ENCODE measurements at regions not wholly inside any gene's neighbourhood (a gene's known extent, or its start where the extent isn't known, plus 50 kb on each side); places are given as distances from the start of the nearest gene placed in this dataset.
"Not testable (repeated sequence)": the region's sequence is repeated elsewhere in the genome, so short reads cannot be mapped to it uniquely, and the experiment has no call there.

- intact Hi-C loops (cut with micrococcal nuclease), result no loop called here
- H3K4me3 ChIP-seq (ENCODE audit: low read length in 2 of 2), result no peak overlapping the region
- H3K27ac Mint-ChIP-seq, result no peak overlapping the region
- H3K9me3 ChIP-seq (ENCODE audit: control insufficient read depth in 1 of 2, low read length in 2 of 2), result no peaks in the 10 kb centered on the region
- no peak for DNase-seq
- ChIA-PET CTCF (ENCODE audit: partially characterized antibody) (no interaction called here), POLR2A (ENCODE audit: partially characterized antibody) (no interaction called here)
- H3K27me3 ChIP-seq (ENCODE audit: insufficient read depth, low read length), result no peaks in the 10 kb centered on the region
- H3K27ac ChIP-seq (ENCODE audit: low read depth, low read length), result no peak overlapping the region
- no peaks in the 10 kb centered on the region for H3K4me1 ChIP-seq (ENCODE audit: insufficient read depth, low read length)
- no peaks in the 10 kb centered on the region for H3K4me1 Mint-ChIP-seq
- no peaks in the 10 kb centered on the region for H3K36me3 ChIP-seq (ENCODE audit: insufficient read depth, low read length)
- peaks cover 0 to 3% of the 10 kb centered on the region in 2 donors for H3K27me3 Mint-ChIP-seq
- H3K9me3 Mint-ChIP-seq, result no peaks in the 10 kb centered on the region
- no peak overlapping the region for H3K4me3 Mint-ChIP-seq
- no peaks in the 10 kb centered on the region for H3K36me3 Mint-ChIP-seq
Observed at GRCh38 chr16:87044829-87045228, 272.4 kb downstream of the C16orf95 start.

GRCh38 chr16:87045466-87046216 lies 271.6 kb downstream of the C16orf95 start:
- POLR2A ChIA-PET (ENCODE audit: partially characterized antibody), result no interaction called here
- Mint-ChIP-seq H3K9me3 (no peaks in the 10 kb centered on the region), H3K4me3 (no peak overlapping the region), H3K27me3 (peaks cover 0 to 7% of the 10 kb centered on the region in 2 donors), H3K27ac (no peak overlapping the region), H3K4me1 (no peaks in the 10 kb centered on the region), H3K36me3 (no peaks in the 10 kb centered on the region)
- H3K27me3 ChIP-seq (ENCODE audit: insufficient read depth, low read length), result no peaks in the 10 kb centered on the region
- H3K4me1 ChIP-seq (ENCODE audit: insufficient read depth, low read length), result no peaks in the 10 kb centered on the region
- no peaks in the 10 kb centered on the region for H3K9me3 ChIP-seq (ENCODE audit: control insufficient read depth in 1 of 2, low read length in 2 of 2)
- H3K4me3 ChIP-seq (ENCODE audit: low read length in 2 of 2), result no peak overlapping the region
- intact Hi-C loops (cut with micrococcal nuclease), result no loop called here
- DNase-seq, result no peak
- H3K27ac ChIP-seq (ENCODE audit: low read depth, low read length), result no peak overlapping the region
- CTCF ChIA-PET (ENCODE audit: partially characterized antibody), result no interaction called here
- no peaks in the 10 kb centered on the region for H3K36me3 ChIP-seq (ENCODE audit: insufficient read depth, low read length)

- no peaks in the 10 kb centered on the region for H3K27me3 ChIP-seq (ENCODE audit: insufficient read depth, low read length)
- H3K27ac ChIP-seq (ENCODE audit: low read depth, low read length), result no peak overlapping the region
- DNase-seq, result no peak
- H3K36me3 Mint-ChIP-seq, result no peaks in the 10 kb centered on the region
- ChIA-PET CTCF (ENCODE audit: partially characterized antibody) (no interaction called here), POLR2A (ENCODE audit: partially characterized antibody) (no interaction called here)
- H3K9me3 Mint-ChIP-seq, result no peaks in the 10 kb centered on the region
- H3K4me1 ChIP-seq (ENCODE audit: insufficient read depth, low read length), result no peaks in the 10 kb centered on the region
- no peaks in the 10 kb centered on the region for H3K36me3 ChIP-seq (ENCODE audit: insufficient read depth, low read length)
- no peaks in the 10 kb centered on the region for H3K9me3 ChIP-seq (ENCODE audit: control insufficient read depth in 1 of 2, low read length in 2 of 2)
- H3K27ac Mint-ChIP-seq, result no peak overlapping the region
- H3K4me3 Mint-ChIP-seq, result no peak overlapping the region
- peaks cover 0 to 11% of the 10 kb centered on the region in 2 donors for H3K27me3 Mint-ChIP-seq
- intact Hi-C loops (cut with micrococcal nuclease), result no loop called here
- H3K4me1 Mint-ChIP-seq, result no peaks in the 10 kb centered on the region
- H3K4me3 ChIP-seq (ENCODE audit: low read length in 2 of 2), result no peak overlapping the region
Observed at GRCh38 chr16:87046235-87046634, 271.0 kb downstream of the C16orf95 start.

GRCh38 chr16:87047221-87048037 lies 269.8 kb downstream of the C16orf95 start:
- Histone ChIP-seq H3K27ac (ENCODE audit: low read depth, low read length) (no peak overlapping the region), H3K9me3 (ENCODE audit: control insufficient read depth in 1 of 2, low read length in 2 of 2) (no peaks in the 10 kb centered on the region), H3K4me3 (ENCODE audit: low read length in 2 of 2) (no peak overlapping the region), H3K36me3 (ENCODE audit: insufficient read depth, low read length) (no peaks in the 10 kb centered on the region), H3K4me1 (ENCODE audit: insufficient read depth, low read length) (no peaks in the 10 kb centered on the region), H3K27me3 (ENCODE audit: insufficient read depth, low read length) (no peaks in the 10 kb centered on the region)
- H3K27ac Mint-ChIP-seq, result no peak overlapping the region
- peaks cover 0 to 2% (median 0%) of the 10 kb centered on the region in 8 donors for H3K9me3 Mint-ChIP-seq
- CTCF ChIA-PET (ENCODE audit: partially characterized antibody), result no interaction called here
- peaks cover under 1 to 13% of the 10 kb centered on the region in 2 donors for H3K27me3 Mint-ChIP-seq
- no peaks in the 10 kb centered on the region for H3K4me1 Mint-ChIP-seq
- H3K4me3 Mint-ChIP-seq, result no peak overlapping the region
- H3K36me3 Mint-ChIP-seq, result no peaks in the 10 kb centered on the region
- POLR2A ChIA-PET (ENCODE audit: partially characterized antibody), result no interaction called here
- intact Hi-C loops (cut with micrococcal nuclease), result no loop called here
- DNase-seq, result no peak

- H3K36me3 ChIP-seq (ENCODE audit: insufficient read depth, low read length), result no peaks in the 10 kb centered on the region
- no peaks in the 10 kb centered on the region for H3K4me1 Mint-ChIP-seq
- POLR2A ChIA-PET (ENCODE audit: partially characterized antibody), result no interaction called here
Observed at GRCh38 chr16:87048038-87048729, 269.0 kb downstream of the C16orf95 start.

GRCh38 chr16:87048730-87049115 lies 268.5 kb downstream of the C16orf95 start:
- no peak overlapping the region for H3K4me3 ChIP-seq (ENCODE audit: low read length in 2 of 2)
- H3K4me1 Mint-ChIP-seq, result no peaks in the 10 kb centered on the region
- H3K9me3 ChIP-seq (ENCODE audit: control insufficient read depth in 1 of 2, low read length in 2 of 2), result no peaks in the 10 kb centered on the region
- H3K9me3 Mint-ChIP-seq, result peaks cover 0 to 4% (median 0%) of the 10 kb centered on the region in 8 donors
- POLR2A ChIA-PET (ENCODE audit: partially characterized antibody), result no interaction called here
- H3K36me3 Mint-ChIP-seq, result no peaks in the 10 kb centered on the region
- H3K27me3 ChIP-seq (ENCODE audit: insufficient read depth, low read length), result no peaks in the 10 kb centered on the region
- intact Hi-C loops (cut with micrococcal nuclease), result no loop called here
- no peak for DNase-seq
- peaks cover 3 to 17% of the 10 kb centered on the region in 2 donors for H3K27me3 Mint-ChIP-seq
- no peak overlapping the region for H3K27ac Mint-ChIP-seq
- no peaks in the 10 kb centered on the region for H3K4me1 ChIP-seq (ENCODE audit: insufficient read depth, low read length)
- H3K4me3 Mint-ChIP-seq, result no peak overlapping the region
- H3K36me3 ChIP-seq (ENCODE audit: insufficient read depth, low read length), result no peaks in the 10 kb centered on the region
- CTCF ChIA-PET (ENCODE audit: partially characterized antibody), result no interaction called here
- no peak overlapping the region for H3K27ac ChIP-seq (ENCODE audit: low read depth, low read length)

More at GRCh38 chr16:87048038-87048729, 269.0 kb downstream of the C16orf95 start:
- Histone ChIP-seq H3K9me3 (ENCODE audit: control insufficient read depth in 1 of 2, low read length in 2 of 2) (no peaks in the 10 kb centered on the region), H3K4me1 (ENCODE audit: insufficient read depth, low read length) (no peaks in the 10 kb centered on the region), H3K27ac (ENCODE audit: low read depth, low read length) (no peak overlapping the region), H3K27me3 (ENCODE audit: insufficient read depth, low read length) (no peaks in the 10 kb centered on the region), H3K4me3 (ENCODE audit: low read length in 2 of 2) (no peak overlapping the region)
- no peak for DNase-seq
- intact Hi-C loops (cut with micrococcal nuclease), result no loop called here
- H3K4me3 Mint-ChIP-seq, result no peak overlapping the region
- H3K27ac Mint-ChIP-seq, result no peak overlapping the region
- CTCF ChIA-PET (ENCODE audit: partially characterized antibody), result no interaction called here
- H3K27me3 Mint-ChIP-seq, result peaks cover 2 to 16% of the 10 kb centered on the region in 2 donors
- H3K36me3 Mint-ChIP-seq, result no peaks in the 10 kb centered on the region
- H3K9me3 Mint-ChIP-seq, result peaks cover 0 to 4% (median 0%) of the 10 kb centered on the region in 8 donors

GRCh38 chr16:87049216-87049615 lies 268.0 kb downstream of the C16orf95 start:
- H3K4me1 Mint-ChIP-seq; POLR2A ChIA-PET (ENCODE audit: partially characterized antibody); H3K27ac ChIP-seq (ENCODE audit: low read depth, low read length); H3K27me3 ChIP-seq (ENCODE audit: insufficient read depth, low read length); H3K4me3 ChIP-seq (ENCODE audit: low read length in 2 of 2); H3K9me3 ChIP-seq (ENCODE audit: control insufficient read depth in 1 of 2, low read length in 2 of 2); DNase-seq; H3K27ac Mint-ChIP-seq; CTCF ChIA-PET (ENCODE audit: partially characterized antibody); intact Hi-C loops (cut with micrococcal nuclease); H3K4me3 Mint-ChIP-seq; H3K36me3 ChIP-seq (ENCODE audit: insufficient read depth, low read length); H3K9me3 Mint-ChIP-seq; H3K36me3 Mint-ChIP-seq; H3K4me1 ChIP-seq (ENCODE audit: insufficient read depth, low read length): not testable (repeated sequence)
- peaks cover 6 to 20% of the 10 kb centered on the region in 2 donors for H3K27me3 Mint-ChIP-seq

Measured in CD4-positive, alpha-beta memory T cell (primary cell).